Body of pancreas (tissue), 4 donors: ENCODE measurements at regions not wholly inside any gene's neighbourhood (a gene's known extent, or its start where the extent isn't known, plus 50 kb on each side); places are given as distances from the start of the nearest gene placed in this dataset.
A peak's percentile ranks its signal among the peaks of the same experiment; 100 is the strongest.

Experiments used
- ATAC-seq: fragments of 150-250 bp; one replicate; pipeline ENCODE4 v1.9.1; 2016
- DNase-seq, 4 donors: peaks; one replicate each; pipeline ENCODE4 v3.0.0-alpha.2; 2019
- H3K27ac ChIP-seq, 4 donors: fragments of 200-600 bp; sonication (generic); 1 replicate in 3 of 4; 2 replicates in 1 of 4; pipeline versions ENCODE4 v1.5.1 to v1.6.1; 2016 to 2019; ENCODE audit warnings: mild to moderate bottlenecking in 1 of 4, mixed read lengths in 1 of 4, moderate library complexity in 1 of 4
- H3K27me3 ChIP-seq, 2 donors: fragments of 200-600 bp; sonication (generic); one replicate each; pipeline ENCODE4 v1.6.0; 2016; ENCODE audit warnings: mild to moderate bottlenecking in 1 of 2
- H3K36me3 ChIP-seq, 2 donors: fragments of 200-600 bp; sonication (generic); replicated peaks in 1 of 2; 2 replicates each; pipeline ENCODE4 v1.5.1; 2016; ENCODE audit warnings: low read depth in 2 of 2; ENCODE audit not compliant: insufficient read depth in 1 of 2
- H3K4me1 ChIP-seq: fragments of 200-600 bp; sonication (generic); one replicate; pipeline ENCODE4 v1.6.0; 2016
- H3K4me3 ChIP-seq, 2 donors: fragments of 200-600 bp; sonication (generic); 1 replicate in 1 of 2; 2 replicates in 1 of 2; pipeline ENCODE4 v1.5.1; 2016 to 2019
- H3K9me3 ChIP-seq, 3 donors: fragments of 200-600 bp; sonication (generic); 1 replicate in 2 of 3; 2 replicates in 1 of 3; pipeline ENCODE4 v1.5.1; 2016
- POLR2A ChIP-seq, 3 donors: fragments of 450-650 bp; IDR thresholded peaks; one replicate each; pipeline ENCODE4 v1.6.1; 2016; ENCODE audit warnings: antibody characterized with exemption in 3 of 3, mild to moderate bottlenecking in 2 of 3
- WGBS, 2 donors: methylation state at CpG; one replicate each; pipeline ENCODE4 v1.1.5; 2017; 5-methylcytosine and 5-hydroxymethylcytosine counted together
- intact Hi-C: fragments of 100-400 bp; cut with DNase I; formaldehyde crosslinking; loops from one replicate; pipeline ENCODE4 v1.15.1; 2023
- TF ChIP-seq, protein P1 (sequence below), 7 experiments: fragments of 450-650 bp in 4 of 7; fragments of 200-600 bp in 3 of 7; sonication (generic) in 3 of 7; IDR thresholded peaks; one replicate each; pipeline ENCODE4 v1.5.1; 2016 to 2019; ENCODE audit warnings: antibody characterized with exemption in 7 of 7

DNA sequence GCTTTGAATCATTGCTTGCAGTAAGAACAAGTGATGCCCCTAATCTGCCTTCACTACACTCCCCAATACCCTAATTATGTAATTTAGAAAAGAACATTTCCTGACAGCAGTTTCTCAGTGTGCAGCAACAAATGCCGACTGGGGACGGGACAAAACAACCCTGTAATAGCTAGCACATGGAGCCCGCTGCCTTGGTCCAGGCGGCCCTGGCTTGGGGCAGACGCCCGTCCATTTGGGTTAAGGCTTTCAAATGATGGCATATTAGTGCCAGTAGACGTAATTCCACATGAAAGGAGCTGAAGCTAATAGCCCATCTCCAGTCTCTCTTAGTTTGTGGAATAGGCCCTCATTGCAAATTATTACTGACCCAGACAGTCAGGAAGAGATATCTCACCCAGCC lies 150.6 kb upstream of the PITX1 start:
- no peaks in the 10 kb centered on the region for H3K27me3 ChIP-seq
- ATAC-seq: no peak
- 74 to 78% methylated on average over 7 of the region's 7 CpGs for WGBS, 2 donors
- no peaks in the 10 kb centered on the region for H3K36me3 ChIP-seq
- intact Hi-C loops: no loop called here
- no peak overlapping the region for H3K4me3 ChIP-seq
- TF ChIP-seq, protein P1, sequence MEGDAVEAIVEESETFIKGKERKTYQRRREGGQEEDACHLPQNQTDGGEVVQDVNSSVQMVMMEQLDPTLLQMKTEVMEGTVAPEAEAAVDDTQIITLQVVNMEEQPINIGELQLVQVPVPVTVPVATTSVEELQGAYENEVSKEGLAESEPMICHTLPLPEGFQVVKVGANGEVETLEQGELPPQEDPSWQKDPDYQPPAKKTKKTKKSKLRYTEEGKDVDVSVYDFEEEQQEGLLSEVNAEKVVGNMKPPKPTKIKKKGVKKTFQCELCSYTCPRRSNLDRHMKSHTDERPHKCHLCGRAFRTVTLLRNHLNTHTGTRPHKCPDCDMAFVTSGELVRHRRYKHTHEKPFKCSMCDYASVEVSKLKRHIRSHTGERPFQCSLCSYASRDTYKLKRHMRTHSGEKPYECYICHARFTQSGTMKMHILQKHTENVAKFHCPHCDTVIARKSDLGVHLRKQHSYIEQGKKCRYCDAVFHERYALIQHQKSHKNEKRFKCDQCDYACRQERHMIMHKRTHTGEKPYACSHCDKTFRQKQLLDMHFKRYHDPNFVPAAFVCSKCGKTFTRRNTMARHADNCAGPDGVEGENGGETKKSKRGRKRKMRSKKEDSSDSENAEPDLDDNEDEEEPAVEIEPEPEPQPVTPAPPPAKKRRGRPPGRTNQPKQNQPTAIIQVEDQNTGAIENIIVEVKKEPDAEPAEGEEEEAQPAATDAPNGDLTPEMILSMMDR (IDR thresholded peaks at IDR 0.05): no peak
- TF ChIP-seq POLR2A (IDR thresholded peaks at IDR 0.05): no peak
- H3K4me1 ChIP-seq: no peaks in the 10 kb centered on the region
- DNase-seq: no peak
- no peaks in the 10 kb centered on the region for H3K9me3 ChIP-seq
- H3K27ac ChIP-seq: no peak overlapping the region

DNA sequence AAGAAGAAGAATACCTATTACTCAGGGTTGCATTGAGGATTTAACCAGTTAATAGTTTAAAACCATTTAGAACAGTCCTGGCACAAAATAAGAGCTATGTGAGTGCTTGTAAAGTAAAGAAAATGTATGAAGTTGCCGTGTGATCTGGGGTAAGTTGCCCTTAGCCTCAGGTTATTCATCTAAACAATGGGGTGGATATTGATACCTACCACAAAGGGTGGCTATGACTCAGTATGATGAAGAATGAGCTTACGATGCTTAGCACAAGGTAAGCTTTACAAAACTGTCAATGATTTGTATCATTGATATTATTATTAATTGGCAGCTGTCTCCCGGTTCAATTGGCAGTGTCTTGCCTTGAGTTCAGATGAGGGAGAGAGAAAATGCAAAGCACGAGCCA lies 149.4 kb upstream of the PITX1 start:
- Histone ChIP-seq H3K36me3 (no peaks in the 10 kb centered on the region), H3K4me3 (no peak overlapping the region), H3K4me1 (no peaks in the 10 kb centered on the region), H3K27me3 (no peaks in the 10 kb centered on the region), H3K9me3 (no peaks in the 10 kb centered on the region), H3K27ac (no peak overlapping the region)
- WGBS, 2 donors: 73 to 83% methylated on average over 4 of the region's 4 CpGs
- TF ChIP-seq, protein P1 (IDR thresholded peaks at IDR 0.05): no peak
- no peak for TF ChIP-seq POLR2A (IDR thresholded peaks at IDR 0.05)
- ATAC-seq (no peak), DNase-seq (no peak)
- intact Hi-C loops: no loop called here

DNA sequence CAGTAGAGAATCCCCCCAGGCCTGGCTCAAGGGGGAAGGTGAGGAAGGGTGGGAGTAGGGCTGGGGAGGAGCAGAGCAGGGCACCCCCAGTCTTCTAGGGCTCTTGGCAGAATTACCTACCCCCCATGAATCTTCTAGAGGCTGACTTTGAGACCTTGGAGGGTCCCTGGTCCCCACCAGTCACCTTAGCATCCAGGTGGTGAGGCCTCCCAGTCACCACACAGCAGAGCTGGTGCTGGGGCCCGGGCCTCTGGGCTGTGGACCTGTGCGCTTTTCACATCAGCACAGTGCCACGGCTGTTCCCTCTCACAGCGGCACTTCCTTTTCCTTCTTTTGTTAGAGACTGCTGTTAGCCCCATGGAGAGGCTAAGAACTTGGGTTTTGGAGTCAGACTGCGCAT lies 148.6 kb upstream of the PITX1 start:
- H3K4me3 ChIP-seq: no peak overlapping the region
- H3K4me1 ChIP-seq: no peaks in the 10 kb centered on the region
- ATAC-seq (no peak), DNase-seq (no peak)
- H3K27ac ChIP-seq: no peak overlapping the region
- H3K27me3 ChIP-seq: no peaks in the 10 kb centered on the region
- WGBS, 2 donors: 74 to 81% methylated on average over 5 of the region's 5 CpGs
- H3K9me3 ChIP-seq: no peaks in the 10 kb centered on the region
- intact Hi-C loops: no loop called here
- no peaks in the 10 kb centered on the region for H3K36me3 ChIP-seq
- no peak for TF ChIP-seq POLR2A (IDR thresholded peaks at IDR 0.05)
- TF ChIP-seq, protein P1 (IDR thresholded peaks at IDR 0.05): no peak

- intact Hi-C loops: no loop called here
- DNase-seq (no peak), ATAC-seq (no peak)
- Histone ChIP-seq H3K4me1 (no peaks in the 10 kb centered on the region), H3K4me3 (no peak overlapping the region), H3K9me3 (no peaks in the 10 kb centered on the region), H3K27me3 (no peaks in the 10 kb centered on the region), H3K36me3 (no peaks in the 10 kb centered on the region), H3K27ac (no peak overlapping the region)
- WGBS, 2 donors: 91 to 97% methylated on average over 3 of the region's 3 CpGs
- TF ChIP-seq POLR2A (IDR thresholded peaks at IDR 0.05): no peak
- TF ChIP-seq, protein P1 (IDR thresholded peaks at IDR 0.05): no peak
Observed at GRCh38 chr5:135181653-135182052, 147.6 kb upstream of the PITX1 start.

GRCh38 chr5:135179308-135179980 lies 145.4 kb upstream of the PITX1 start:
- intact Hi-C loops: no loop called here
- Histone ChIP-seq H3K27ac (no peak overlapping the region), H3K4me3 (no peak overlapping the region), H3K9me3 (no peaks in the 10 kb centered on the region), H3K4me1 (no peaks in the 10 kb centered on the region), H3K36me3 (no peaks in the 10 kb centered on the region), H3K27me3 (no peaks in the 10 kb centered on the region)
- peak; percentile 15 to 32 (median 24) for DNase-seq
- WGBS, 2 donors: 48 to 54% methylated on average over 9 to 11 of the region's 11 CpGs
- peak; percentile 62 for ATAC-seq
- TF ChIP-seq POLR2A (IDR thresholded peaks at IDR 0.05): no peak
- TF ChIP-seq, protein P1 (IDR thresholded peaks at IDR 0.05): no peak
